ENCODE measurements at regions not wholly inside any gene's neighbourhood (a gene's known extent, or its start where the extent isn't known, plus 50 kb on each side); places are given as distances from the start of the nearest gene placed in this dataset.

- no peak for TF ChIP-seq CTCF (IDR thresholded peaks at IDR 0.05)
- no peak for TF ChIP-seq POLR2AphosphoS5 (IDR thresholded peaks at IDR 0.05)
Measured at GRCh38 chr20:51119914-51120313, 97.0 kb upstream of the KCNG1 start.
